Upper lobe of left lung (tissue), 4 donors: ENCODE measurements at regions not wholly inside any gene's neighbourhood (a gene's known extent, or its start where the extent isn't known, plus 50 kb on each side); places are given as distances from the start of the nearest gene placed in this dataset.

Experiments
- POLR2A ChIP-seq, 4 donors: fragments of 450-650 bp; IDR thresholded peaks; one replicate each; pipeline ENCODE4 v1.5.1; 2016 to 2017; ENCODE audit warnings: antibody characterized with exemption in 4 of 4, mild to moderate bottlenecking in 2 of 4
- TF ChIP-seq, protein P1 (sequence below), 6 experiments: fragments of 450-650 bp in 4 of 6; fragments of 200-600 bp in 2 of 6; sonication (generic) in 2 of 6; IDR thresholded peaks; one replicate each; pipeline ENCODE4 v1.5.1; 2016 to 2019; ENCODE audit warnings: antibody characterized with exemption in 6 of 6

DNA sequence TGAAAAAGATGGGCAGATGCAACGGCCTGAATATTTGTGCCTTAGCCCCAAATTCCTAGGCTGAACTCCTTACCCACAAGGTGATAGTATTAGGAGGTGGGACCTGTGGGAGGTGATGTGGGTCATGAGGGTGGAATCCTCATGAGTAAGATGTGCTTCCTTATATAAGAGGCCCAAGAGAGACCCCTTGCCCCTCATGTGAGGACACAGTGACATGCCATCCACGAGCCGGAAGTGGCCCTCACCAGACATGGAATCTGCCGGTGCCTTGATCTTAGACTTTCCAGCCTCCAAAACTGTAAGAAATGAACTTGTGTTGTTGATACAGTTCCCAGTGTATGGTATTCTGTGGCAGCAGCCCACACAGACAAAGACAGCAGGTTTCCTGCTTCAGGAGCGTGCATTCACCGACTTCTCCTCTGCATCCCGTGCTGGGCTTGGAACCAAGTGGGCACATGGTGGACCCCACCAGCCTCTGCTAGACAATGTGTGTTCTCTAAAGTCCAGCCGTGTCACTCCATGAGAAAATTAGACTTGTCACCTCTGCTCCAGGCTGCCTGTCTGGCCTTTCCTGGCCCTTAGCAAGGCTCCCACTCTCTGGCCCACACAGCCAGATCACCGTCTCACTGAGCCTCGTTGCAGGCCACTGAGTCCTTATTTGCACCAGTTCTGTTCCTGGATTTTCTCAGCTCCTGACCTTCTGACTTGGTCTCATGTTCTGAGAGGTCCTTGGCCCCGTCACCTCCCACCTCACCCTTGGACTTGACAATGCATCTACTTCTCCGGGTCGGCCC is 52.9 kb upstream of the CACUL1 start:
- no peak for TF ChIP-seq POLR2A (IDR thresholded peaks at IDR 0.05)
- TF ChIP-seq, protein P1, sequence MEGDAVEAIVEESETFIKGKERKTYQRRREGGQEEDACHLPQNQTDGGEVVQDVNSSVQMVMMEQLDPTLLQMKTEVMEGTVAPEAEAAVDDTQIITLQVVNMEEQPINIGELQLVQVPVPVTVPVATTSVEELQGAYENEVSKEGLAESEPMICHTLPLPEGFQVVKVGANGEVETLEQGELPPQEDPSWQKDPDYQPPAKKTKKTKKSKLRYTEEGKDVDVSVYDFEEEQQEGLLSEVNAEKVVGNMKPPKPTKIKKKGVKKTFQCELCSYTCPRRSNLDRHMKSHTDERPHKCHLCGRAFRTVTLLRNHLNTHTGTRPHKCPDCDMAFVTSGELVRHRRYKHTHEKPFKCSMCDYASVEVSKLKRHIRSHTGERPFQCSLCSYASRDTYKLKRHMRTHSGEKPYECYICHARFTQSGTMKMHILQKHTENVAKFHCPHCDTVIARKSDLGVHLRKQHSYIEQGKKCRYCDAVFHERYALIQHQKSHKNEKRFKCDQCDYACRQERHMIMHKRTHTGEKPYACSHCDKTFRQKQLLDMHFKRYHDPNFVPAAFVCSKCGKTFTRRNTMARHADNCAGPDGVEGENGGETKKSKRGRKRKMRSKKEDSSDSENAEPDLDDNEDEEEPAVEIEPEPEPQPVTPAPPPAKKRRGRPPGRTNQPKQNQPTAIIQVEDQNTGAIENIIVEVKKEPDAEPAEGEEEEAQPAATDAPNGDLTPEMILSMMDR (IDR thresholded peaks at IDR 0.05), result no peak
